ENCODE measurements at regions not wholly inside any gene's neighbourhood (a gene's known extent, or its start where the extent isn't known, plus 50 kb on each side); places are given as distances from the start of the nearest gene placed in this dataset.

- Histone ChIP-seq H3K27ac (ENCODE audit: extremely low read length, insufficient read depth, low read length) (no peak overlapping the region), H3K9me3 (ENCODE audit: low read length) (peaks cover 5% of the 10 kb centered on the region), H3K4me1 (ENCODE audit: insufficient read depth, low read length) (no peaks in the 10 kb centered on the region), H3K79me2 (ENCODE audit: insufficient read depth, low read length) (no peaks in the 10 kb centered on the region), H3K4me2 (ENCODE audit: low read depth, low read length) (no peak overlapping the region), H2AFZ (ENCODE audit: low read length) (no peak overlapping the region), H4K20me1 (ENCODE audit: insufficient read depth, low read length) (no peaks in the 10 kb centered on the region), H3K9ac (ENCODE audit: insufficient read depth, low read depth, low read length) (no peak overlapping the region), H3K27me3 (ENCODE audit: control insufficient read depth in 1 of 2, insufficient read depth in 2 of 2, low read length in 2 of 2) (no peaks in the 10 kb centered on the region), H3K4me3 (replicated peaks in 1 of 3; ENCODE audit: insufficient read depth in 1 of 3, low read depth in 2 of 3, low read length in 3 of 3) (no peak overlapping the region), H3K36me3 (replicated peaks in 1 of 2; ENCODE audit: control insufficient read depth in 1 of 2, insufficient read depth in 2 of 2, low read length in 2 of 2) (no peaks in the 10 kb centered on the region)
- intact Hi-C loops (cut with micrococcal nuclease; ENCODE audit: unreplicated experiment) (no loop called here), in situ Hi-C loops (cut with HindIII; ENCODE audit: extremely low pct_ligation_motif_present, low pct_unique_long_range_greater_than_20kb) (no loop called here)
- no peak for TF ChIP-seq ZNF251 (CRISPR knock-in tag; IDR thresholded peaks at IDR 0.05)
- no peak for TF ChIP-seq TFE3 (CRISPR knock-in tag; IDR thresholded peaks at IDR 0.05)
- FAIRE-seq (no peak), ATAC-seq (no peak), DNase-seq (ENCODE audit: low spot score) (no peak)
- POLR2A ChIA-PET = no interaction called here
- WGBS (ENCODE audit: low lambda C conversion rate) = 52% methylated on average over 3 of the region's 3 CpGs
- CTCF ChIA-PET (ENCODE audit: low intra/inter-chr PET ratio, low total read pairs) = no interaction called here
- no TSS peak for BruUV-seq (replicated peaks)
Observed at GRCh38 chr10:89937494-89937893, 236.1 kb downstream of the KIF20B start.

- H3K9ac ChIP-seq (ENCODE audit: insufficient read depth, low read depth, low read length) = no peak overlapping the region
- no peak for ATAC-seq
- H3K36me3 ChIP-seq (replicated peaks in 1 of 2; ENCODE audit: control insufficient read depth in 1 of 2, insufficient read depth in 2 of 2, low read length in 2 of 2) = no peaks in the 10 kb centered on the region
- no peaks in the 10 kb centered on the region for H4K20me1 ChIP-seq (ENCODE audit: insufficient read depth, low read length)
- CTCF ChIA-PET (ENCODE audit: low intra/inter-chr PET ratio, low total read pairs) = no interaction called here
- no peak for DNase-seq (ENCODE audit: low spot score)
- H3K9me3 ChIP-seq (ENCODE audit: low read length) = peaks cover 5% of the 10 kb centered on the region
- no TSS peak for BruUV-seq (replicated peaks)
- FAIRE-seq = no peak
- no peaks in the 10 kb centered on the region for H3K4me1 ChIP-seq (ENCODE audit: insufficient read depth, low read length)
- intact Hi-C loops (cut with micrococcal nuclease; ENCODE audit: unreplicated experiment) = loop anchor here (10.0 kb wide), 1 partner anchor 145 kb away; no protein-coding TSS in a partner anchor
- POLR2A ChIA-PET = no interaction called here
- WGBS (ENCODE audit: low lambda C conversion rate) = 0% methylated on average over 1 of the region's 1 CpG
- in situ Hi-C loops (cut with HindIII; ENCODE audit: extremely low pct_ligation_motif_present, low pct_unique_long_range_greater_than_20kb) = loop anchor here (10.0 kb wide), 1 partner anchor 145 kb away; no protein-coding TSS in a partner anchor
- H3K4me2 ChIP-seq (ENCODE audit: low read depth, low read length) = no peak overlapping the region
- H3K79me2 ChIP-seq (ENCODE audit: insufficient read depth, low read length) = no peaks in the 10 kb centered on the region
- H3K27ac ChIP-seq (ENCODE audit: extremely low read length, insufficient read depth, low read length) = no peak overlapping the region
- no peaks in the 10 kb centered on the region for H3K27me3 ChIP-seq (ENCODE audit: control insufficient read depth in 1 of 2, insufficient read depth in 2 of 2, low read length in 2 of 2)
- no peak overlapping the region for H2AFZ ChIP-seq (ENCODE audit: low read length)
- H3K4me3 ChIP-seq (replicated peaks in 1 of 3; ENCODE audit: insufficient read depth in 1 of 3, low read depth in 2 of 3, low read length in 3 of 3) = no peak overlapping the region
- TF ChIP-seq ZNF646 (CRISPR knock-in tag; IDR thresholded peaks at IDR 0.05) (no peak), RFX1 (IDR thresholded peaks at IDR 0.05) (no peak), ZNF367 (CRISPR knock-in tag; IDR thresholded peaks at IDR 0.05; ENCODE audit: borderline replicate concordance) (no peak), ZNF839 (CRISPR knock-in tag; IDR thresholded peaks at IDR 0.05; ENCODE audit: borderline replicate concordance) (no peak), ZNF326 (CRISPR knock-in tag; IDR thresholded peaks at IDR 0.05; ENCODE audit: borderline replicate concordance) (no peak), MEIS2 (CRISPR knock-in tag; IDR thresholded peaks at IDR 0.05) (no peak), GPBP1L1 (CRISPR knock-in tag; IDR thresholded peaks at IDR 0.05) (no peak), ZNF605 (CRISPR knock-in tag; IDR thresholded peaks at IDR 0.05) (no peak)
Observed at GRCh38 chr10:89940076-89940475, 238.7 kb downstream of the KIF20B start.

Measured in HepG2 (cell line).